Endothelial cell of umbilical vein (primary cell): ENCODE measurements at regions not wholly inside any gene's neighbourhood (a gene's known extent, or its start where the extent isn't known, plus 50 kb on each side); places are given as distances from the start of the nearest gene placed in this dataset.

Experiments
- BruUV-seq: library from RNA; stranded (reverse); fragments of 400-500 nt; replicated peaks from 2 replicates; lab custom pipeline; 2021; lab: Mats Ljungman, UMichigan
- CTCF ChIA-PET: fragments of 300-600, 350-600 bp; sonication (Branson Sonifier 250); formaldehyde crosslinking; loops from one replicate; lab custom pipeline; 2021; ENCODE audit warnings: antibody characterized with exemption, inconsistent platforms; lab: Charles Lee
- POLR2A ChIA-PET: fragments of 300-600, 350-600 bp; sonication (Branson Sonifier 250); formaldehyde crosslinking; loops from one replicate; lab custom pipeline; 2021; ENCODE audit warnings: antibody characterized with exemption, inconsistent platforms; lab: Charles Lee
- DNase-seq: peaks from one replicate; pipeline ENCODE4 v3.0.0-alpha.2; 2011; ENCODE audit warnings: low read depth, low spot score
- FAIRE-seq: peaks from 2 replicates; lab custom pipeline; 2011; peaks lifted over from hg19 to GRCh38; lab: Jason Lieb, UNC
- H2AFZ ChIP-seq: 2 replicates; pipeline ENCODE4 v1.6.0; 2012; ENCODE audit warnings: low read depth, low read length, control low read depth, inconsistent platforms
- H3K27ac ChIP-seq: 2 replicates; pipeline ENCODE4 v1.5.1; 2011; ENCODE audit warnings: low read depth, mild to moderate bottlenecking, control low read depth, low read length, moderate library complexity; ENCODE audit not compliant: insufficient read depth
- H3K27me3 ChIP-seq, 2 experiments: 2 replicates each; pipeline versions ENCODE4 v1.6.0 to v1.6.1; 2011; ENCODE audit warnings: low read length in 2 of 2, mixed read lengths in 1 of 2; ENCODE audit not compliant: control insufficient read depth in 2 of 2, insufficient read depth in 2 of 2
- H3K36me3 ChIP-seq, 2 experiments: 2 replicates in 1 of 2; 3 replicates in 1 of 2; pipeline ENCODE4 v1.5.1; 2011; ENCODE audit warnings: low read length in 2 of 2, mild to moderate bottlenecking in 1 of 2, moderate library complexity in 1 of 2; ENCODE audit not compliant: control insufficient read depth in 2 of 2, insufficient read depth in 2 of 2; ENCODE audit errors: extremely low read depth in 1 of 2
- H3K4me1 ChIP-seq: 3 replicates; pipeline ENCODE4 v1.5.1; 2011; ENCODE audit warnings: mild to moderate bottlenecking, low read length; ENCODE audit not compliant: control insufficient read depth, insufficient read depth; ENCODE audit errors: extremely low read depth
- H3K4me2 ChIP-seq: 2 replicates; pipeline ENCODE4 v1.6.1; 2011; ENCODE audit warnings: low read length, control low read depth, mixed read lengths; ENCODE audit not compliant: insufficient read depth
- H3K4me3 ChIP-seq, 3 experiments: fragments of 200-600 bp in 1 of 3; sonication (generic), shearing (Covaris generic) in 1 of 3; replicated peaks in 1 of 3; 2 replicates each; pipeline ENCODE4 v1.5.1; 2011 to 2016; ENCODE audit warnings: control low read depth in 3 of 3, low read length in 3 of 3, mild to moderate bottlenecking in 2 of 3, inconsistent platforms in 1 of 3, low read depth in 1 of 3, moderate library complexity in 1 of 3; ENCODE audit not compliant: insufficient read depth in 1 of 3
- H3K79me2 ChIP-seq: 2 replicates; pipeline ENCODE4 v1.6.0; 2012; ENCODE audit warnings: low read length, inconsistent platforms; ENCODE audit not compliant: control insufficient read depth, insufficient read depth
- H3K9ac ChIP-seq: replicated peaks from 2 replicates; pipeline ENCODE3; 2011; ENCODE audit warnings: low read length, control low read depth; ENCODE audit not compliant: insufficient read depth; ENCODE audit errors: extremely low read depth
- H3K9me1 ChIP-seq: replicated peaks from 3 replicates; pipeline ENCODE4 v1.6.0; 2011; ENCODE audit warnings: mild to moderate bottlenecking, low read length; ENCODE audit not compliant: control insufficient read depth, insufficient read depth; ENCODE audit errors: extremely low read depth
- H3K9me3 ChIP-seq: replicated peaks from 2 replicates; pipeline ENCODE4 v1.5.1; 2012; ENCODE audit warnings: low read length, inconsistent platforms; ENCODE audit not compliant: control insufficient read depth, insufficient read depth
- H4K20me1 ChIP-seq: replicated peaks from 2 replicates; pipeline ENCODE3; 2011; ENCODE audit warnings: mild to moderate bottlenecking, low read length; ENCODE audit not compliant: control insufficient read depth, insufficient read depth; ENCODE audit errors: extremely low read depth
- EZH2 ChIP-seq: IDR thresholded peaks from 2 replicates; pipeline ENCODE4 v1.6.1; 2012; ENCODE audit warnings: borderline replicate concordance, low read depth, mild to moderate bottlenecking, moderate library complexity, low read length, inconsistent platforms; ENCODE audit not compliant: severe bottlenecking
- FOS ChIP-seq: IDR thresholded peaks from 2 replicates; pipeline ENCODE4 v1.6.1; 2011; ENCODE audit warnings: mild to moderate bottlenecking, low read length, moderate library complexity, borderline replicate concordance; ENCODE audit not compliant: insufficient read depth
- GATA2 ChIP-seq: IDR thresholded peaks from 2 replicates; pipeline ENCODE4 v1.7.0; 2011; ENCODE audit warnings: low read depth, mild to moderate bottlenecking, moderate library complexity, mixed read lengths, low read length; ENCODE audit not compliant: insufficient read length, insufficient read depth
- JUN ChIP-seq: IDR thresholded peaks from 2 replicates; pipeline ENCODE4 v1.6.1; 2011; ENCODE audit warnings: borderline replicate concordance, low read depth; ENCODE audit not compliant: insufficient read length, insufficient read depth
- MYC ChIP-seq: IDR thresholded peaks from one replicate; pipeline ENCODE4 v1.6.1; 2011; ENCODE audit warnings: mild to moderate bottlenecking, low read depth, low read length
- POLR2A ChIP-seq: IDR thresholded peaks from 2 replicates; pipeline ENCODE4 v1.6.1; 2012; ENCODE audit warnings: low read depth, mild to moderate bottlenecking, control low read depth, low read length
- POLR2AphosphoS5 ChIP-seq: IDR thresholded peaks from 2 replicates; pipeline ENCODE4 v1.6.1; 2012; ENCODE audit warnings: low read depth, mild to moderate bottlenecking, control low read depth, low read length, moderate library complexity; ENCODE audit not compliant: insufficient read depth
- dilution Hi-C: fragments of 300-500 bp; cut with MboI; formaldehyde crosslinking; loops from one replicate; pipeline ENCODE4 v1.15.0; 2019; ENCODE audit warnings: low sequenced_read_pairs; ENCODE audit not compliant: extremely low pct_ligation_motif_present
- intact Hi-C: fragments of 100-400 bp; cut with micrococcal nuclease; formaldehyde crosslinking; loops from one replicate; pipeline ENCODE4 v1.10.0; 2022
- TF ChIP-seq, protein P1 (sequence below): IDR thresholded peaks from 2 replicates; pipeline ENCODE4 v1.6.1; 2011; ENCODE audit not compliant: insufficient read depth, insufficient read length
- TF ChIP-seq, protein P2 (sequence below), 2 donors: IDR thresholded peaks; 1 replicate in 1 of 2; 2 replicates in 1 of 2; pipeline ENCODE4 v1.5.1; 2011; ENCODE audit warnings: low read length in 2 of 2, mild to moderate bottlenecking in 2 of 2, moderate library complexity in 2 of 2, control low read depth in 1 of 2, inconsistent platforms in 1 of 2, low read depth in 1 of 2; ENCODE audit not compliant: insufficient read depth in 1 of 2; ENCODE audit errors: extremely low read depth in 1 of 2

DNA sequence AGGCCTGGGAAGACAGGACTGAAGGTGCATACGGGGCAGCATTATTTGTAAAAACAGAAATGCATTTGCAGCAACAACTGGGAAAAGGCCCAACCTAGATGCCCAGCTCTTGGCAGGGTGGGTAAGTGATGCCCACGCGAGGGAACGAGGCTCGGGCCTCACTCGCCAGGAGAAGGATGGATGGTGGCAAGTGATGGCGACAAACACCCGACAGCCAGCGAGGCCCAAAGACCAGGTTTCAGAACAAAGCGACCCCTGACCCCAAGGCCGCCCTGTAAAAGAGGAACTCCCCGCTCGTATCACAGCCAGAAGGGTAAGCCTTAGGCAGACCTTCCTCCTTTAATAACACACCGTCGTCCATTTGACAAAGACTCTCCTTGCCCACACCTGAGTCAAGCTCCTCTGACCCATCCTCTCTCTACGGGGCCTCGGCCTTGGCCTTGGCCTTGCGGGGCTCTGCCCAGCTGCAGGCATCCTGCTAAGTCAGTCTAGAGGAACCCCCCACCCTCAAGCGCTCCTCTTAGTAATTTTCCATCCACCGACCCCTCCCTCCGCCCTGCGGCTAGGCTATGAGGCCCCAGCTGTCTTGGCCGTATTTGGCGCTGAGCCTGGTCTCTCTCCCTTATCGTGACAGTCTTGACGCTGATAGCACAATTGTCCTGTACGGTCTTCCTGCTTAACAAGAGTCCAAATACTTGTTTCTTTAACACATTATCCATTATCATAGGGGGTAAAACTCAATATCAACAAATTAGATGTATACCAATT lies 80.2 kb downstream of the NCOR2 start:
- CTCF ChIA-PET = no interaction called here
- H3K9ac ChIP-seq = no peak overlapping the region
- no peak for FAIRE-seq
- peaks cover 3 to 7% of the 10 kb centered on the region in 2 experiments for H3K36me3 ChIP-seq
- no peak for DNase-seq
- intact Hi-C loops (no loop called here), dilution Hi-C loops (no loop called here)
- H2AFZ ChIP-seq = no peak overlapping the region
- TF ChIP-seq, protein P1, sequence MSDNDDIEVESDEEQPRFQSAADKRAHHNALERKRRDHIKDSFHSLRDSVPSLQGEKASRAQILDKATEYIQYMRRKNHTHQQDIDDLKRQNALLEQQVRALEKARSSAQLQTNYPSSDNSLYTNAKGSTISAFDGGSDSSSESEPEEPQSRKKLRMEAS = no peak
- TF ChIP-seq JUN (no peak), EZH2 (no peak), POLR2A (no peak), POLR2AphosphoS5 (no peak), FOS (no peak), GATA2 (no peak), MYC (no peak)
- TF ChIP-seq, protein P2, sequence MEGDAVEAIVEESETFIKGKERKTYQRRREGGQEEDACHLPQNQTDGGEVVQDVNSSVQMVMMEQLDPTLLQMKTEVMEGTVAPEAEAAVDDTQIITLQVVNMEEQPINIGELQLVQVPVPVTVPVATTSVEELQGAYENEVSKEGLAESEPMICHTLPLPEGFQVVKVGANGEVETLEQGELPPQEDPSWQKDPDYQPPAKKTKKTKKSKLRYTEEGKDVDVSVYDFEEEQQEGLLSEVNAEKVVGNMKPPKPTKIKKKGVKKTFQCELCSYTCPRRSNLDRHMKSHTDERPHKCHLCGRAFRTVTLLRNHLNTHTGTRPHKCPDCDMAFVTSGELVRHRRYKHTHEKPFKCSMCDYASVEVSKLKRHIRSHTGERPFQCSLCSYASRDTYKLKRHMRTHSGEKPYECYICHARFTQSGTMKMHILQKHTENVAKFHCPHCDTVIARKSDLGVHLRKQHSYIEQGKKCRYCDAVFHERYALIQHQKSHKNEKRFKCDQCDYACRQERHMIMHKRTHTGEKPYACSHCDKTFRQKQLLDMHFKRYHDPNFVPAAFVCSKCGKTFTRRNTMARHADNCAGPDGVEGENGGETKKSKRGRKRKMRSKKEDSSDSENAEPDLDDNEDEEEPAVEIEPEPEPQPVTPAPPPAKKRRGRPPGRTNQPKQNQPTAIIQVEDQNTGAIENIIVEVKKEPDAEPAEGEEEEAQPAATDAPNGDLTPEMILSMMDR (IDR thresholded peaks at IDR 0.05; ENCODE audit: extremely low read depth in 1 of 2, insufficient read depth in 1 of 2, low read depth in 1 of 2, low read length in 2 of 2) = no peak
- H4K20me1 ChIP-seq = no peaks in the 10 kb centered on the region
- no peak overlapping the region for H3K27ac ChIP-seq
- no peak overlapping the region for H3K4me3 ChIP-seq
- peaks cover 13% of the 10 kb centered on the region for H3K79me2 ChIP-seq
- no peaks in the 10 kb centered on the region for H3K27me3 ChIP-seq
- H3K4me2 ChIP-seq = no peak overlapping the region
- no TSS peak for BruUV-seq
- POLR2A ChIA-PET = no interaction called here
- no peaks in the 10 kb centered on the region for H3K9me3 ChIP-seq
- H3K9me1 ChIP-seq = no peaks in the 10 kb centered on the region
- no peaks in the 10 kb centered on the region for H3K4me1 ChIP-seq
